Choroid plexus epithelial cell (primary cell): ENCODE measurements at regions not wholly inside any gene's neighbourhood (a gene's known extent, or its start where the extent isn't known, plus 50 kb on each side); places are given as distances from the start of the nearest gene placed in this dataset.
"Not testable (repeated sequence)": the region's sequence is repeated elsewhere in the genome, so short reads cannot be mapped to it uniquely, and the experiment has no call there.

ENCODE experiments used
- DNase-seq: peaks from one replicate; pipeline ENCODE4 v3.0.0-alpha.2; 2010; ENCODE audit warnings: low read depth
- H3K4me3 ChIP-seq: 2 replicates; pipeline ENCODE4 v1.5.1; 2011; ENCODE audit warnings: low read depth, mild to moderate bottlenecking, control low read depth, low read length, moderate library complexity
- TF ChIP-seq, protein P1 (sequence below): conservative IDR thresholded peaks from 2 replicates; pipeline ENCODE4 v1.5.1; 2011; ENCODE audit warnings: low read depth, mild to moderate bottlenecking, control low read depth, inconsistent platforms, low read length, moderate library complexity

DNA sequence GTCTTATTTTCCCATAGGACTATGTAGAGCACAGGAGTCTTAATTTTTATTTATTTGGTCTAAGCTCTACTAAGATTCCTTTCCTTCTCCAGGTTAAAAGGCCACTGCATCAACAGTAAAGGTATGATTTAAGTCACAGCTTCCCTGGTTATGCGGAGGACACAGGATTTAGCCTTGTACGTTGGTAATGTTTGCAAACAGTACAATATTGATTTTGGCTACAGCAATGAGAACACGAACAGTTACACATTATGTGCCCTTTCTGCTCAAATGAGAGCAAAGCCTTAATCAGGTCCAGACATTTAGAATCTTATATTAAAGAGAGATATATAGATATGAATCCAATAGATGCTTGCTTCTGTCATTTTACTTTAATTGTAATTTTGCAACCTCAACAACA, 264.0 kb downstream of the NUF2 start:
- no peak overlapping the region for H3K4me3 ChIP-seq
- no peak for DNase-seq
- TF ChIP-seq, protein P1, sequence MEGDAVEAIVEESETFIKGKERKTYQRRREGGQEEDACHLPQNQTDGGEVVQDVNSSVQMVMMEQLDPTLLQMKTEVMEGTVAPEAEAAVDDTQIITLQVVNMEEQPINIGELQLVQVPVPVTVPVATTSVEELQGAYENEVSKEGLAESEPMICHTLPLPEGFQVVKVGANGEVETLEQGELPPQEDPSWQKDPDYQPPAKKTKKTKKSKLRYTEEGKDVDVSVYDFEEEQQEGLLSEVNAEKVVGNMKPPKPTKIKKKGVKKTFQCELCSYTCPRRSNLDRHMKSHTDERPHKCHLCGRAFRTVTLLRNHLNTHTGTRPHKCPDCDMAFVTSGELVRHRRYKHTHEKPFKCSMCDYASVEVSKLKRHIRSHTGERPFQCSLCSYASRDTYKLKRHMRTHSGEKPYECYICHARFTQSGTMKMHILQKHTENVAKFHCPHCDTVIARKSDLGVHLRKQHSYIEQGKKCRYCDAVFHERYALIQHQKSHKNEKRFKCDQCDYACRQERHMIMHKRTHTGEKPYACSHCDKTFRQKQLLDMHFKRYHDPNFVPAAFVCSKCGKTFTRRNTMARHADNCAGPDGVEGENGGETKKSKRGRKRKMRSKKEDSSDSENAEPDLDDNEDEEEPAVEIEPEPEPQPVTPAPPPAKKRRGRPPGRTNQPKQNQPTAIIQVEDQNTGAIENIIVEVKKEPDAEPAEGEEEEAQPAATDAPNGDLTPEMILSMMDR = no peak

DNA sequence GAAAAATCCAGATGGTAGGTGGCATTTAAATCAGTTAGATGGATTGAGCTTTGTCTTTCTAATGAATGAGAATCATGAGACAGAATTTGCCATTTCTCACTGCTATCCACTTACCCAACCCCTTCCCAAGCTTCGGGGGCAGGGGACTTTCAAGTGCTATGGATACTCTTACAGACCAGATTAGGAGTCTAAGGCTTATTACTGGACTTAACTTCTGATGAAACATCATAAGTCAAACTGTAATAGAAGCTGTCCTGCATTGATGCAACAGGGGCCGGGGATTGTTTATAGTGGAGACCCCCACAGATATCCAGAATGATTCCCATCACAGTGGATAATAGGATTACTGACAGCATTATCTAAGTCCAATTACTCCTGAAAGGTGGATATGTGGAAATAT, 267.0 kb downstream of the NUF2 start:
- no peak overlapping the region for H3K4me3 ChIP-seq
- TF ChIP-seq, protein P1 = no peak
- no peak for DNase-seq

DNA sequence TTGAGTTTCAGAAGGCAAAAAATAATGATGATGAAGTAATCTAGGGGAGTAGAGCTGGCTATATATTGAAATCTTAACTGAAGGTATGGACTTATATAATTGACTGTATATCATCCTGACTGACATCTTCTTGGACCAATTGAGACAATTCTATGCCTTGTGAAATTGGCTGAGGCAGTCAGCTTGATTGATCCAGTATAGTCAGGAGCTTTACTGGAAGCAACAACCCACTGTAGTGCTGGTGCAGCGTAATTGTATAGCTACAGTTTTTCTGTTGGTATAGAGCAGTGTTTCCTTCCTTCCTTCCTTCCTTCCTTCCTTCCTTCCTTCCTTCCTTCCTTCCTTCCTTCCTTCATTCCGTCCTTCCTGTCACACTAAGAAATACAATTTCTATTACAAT, 268.0 kb downstream of the NUF2 start:
- no peak overlapping the region for H3K4me3 ChIP-seq
- DNase-seq = no peak
- TF ChIP-seq, protein P1 = no peak

DNA sequence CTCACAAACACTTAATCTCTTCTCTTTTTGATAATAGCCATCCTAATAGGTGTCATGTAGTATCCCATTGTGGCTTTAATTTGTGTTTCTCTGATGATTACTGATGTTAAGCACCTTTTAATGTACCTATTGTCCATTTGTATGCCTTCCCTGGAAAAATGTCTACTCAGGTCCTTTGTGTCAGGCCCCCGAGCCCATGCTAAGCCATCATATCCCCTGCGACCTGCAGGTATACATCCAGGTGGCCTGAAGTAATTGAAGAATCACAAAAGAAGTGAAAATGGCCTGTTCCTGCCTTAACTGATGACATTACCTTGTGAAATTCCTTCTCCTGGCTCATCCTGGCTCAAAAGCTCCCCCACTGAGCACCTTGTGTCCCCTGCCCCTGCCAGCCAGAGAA, 269.4 kb downstream of the NUF2 start:
- not testable (repeated sequence) for H3K4me3 ChIP-seq, DNase-seq

DNA sequence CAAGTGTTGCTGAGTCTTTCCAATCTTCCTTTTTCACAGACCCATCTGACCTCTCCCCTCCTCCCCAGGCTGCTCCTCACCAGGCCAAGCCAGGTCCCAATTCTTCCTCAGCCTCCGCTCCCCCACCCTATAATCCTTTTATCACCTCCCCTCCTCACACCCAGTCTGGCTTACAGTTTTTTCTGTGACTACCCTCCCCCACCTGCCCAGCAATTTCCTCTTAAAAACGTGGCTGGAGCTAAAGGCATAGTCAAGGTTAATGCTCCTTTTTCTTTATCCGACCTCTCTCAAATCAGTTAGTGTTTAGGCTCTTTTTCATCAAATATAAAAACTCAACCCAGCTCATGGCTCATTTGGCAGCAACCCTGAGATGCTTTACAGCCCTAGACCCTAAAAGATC, 270.9 kb downstream of the NUF2 start:
- H3K4me3 ChIP-seq, DNase-seq: not testable (repeated sequence)

DNA sequence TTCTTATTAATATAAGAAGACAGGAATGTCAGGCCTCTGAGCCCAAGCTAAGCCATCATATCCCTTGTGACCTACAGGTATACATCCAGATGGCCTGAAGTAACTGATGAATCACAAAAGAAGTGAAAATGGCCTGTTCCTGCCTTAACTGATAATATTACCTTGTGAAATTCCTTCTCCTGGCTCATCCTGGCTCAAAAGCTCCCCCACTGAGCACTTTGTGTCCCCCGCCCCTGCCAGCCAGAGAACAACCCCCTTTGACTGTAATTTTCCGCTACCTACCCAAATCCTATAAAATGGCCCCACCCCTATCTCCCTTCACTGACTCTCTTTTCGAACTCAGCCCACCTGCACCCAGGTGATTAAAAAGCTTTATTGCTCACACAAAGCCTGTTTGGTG, 274.4 kb downstream of the NUF2 start:
- not testable (repeated sequence) for H3K4me3 ChIP-seq, DNase-seq

DNA sequence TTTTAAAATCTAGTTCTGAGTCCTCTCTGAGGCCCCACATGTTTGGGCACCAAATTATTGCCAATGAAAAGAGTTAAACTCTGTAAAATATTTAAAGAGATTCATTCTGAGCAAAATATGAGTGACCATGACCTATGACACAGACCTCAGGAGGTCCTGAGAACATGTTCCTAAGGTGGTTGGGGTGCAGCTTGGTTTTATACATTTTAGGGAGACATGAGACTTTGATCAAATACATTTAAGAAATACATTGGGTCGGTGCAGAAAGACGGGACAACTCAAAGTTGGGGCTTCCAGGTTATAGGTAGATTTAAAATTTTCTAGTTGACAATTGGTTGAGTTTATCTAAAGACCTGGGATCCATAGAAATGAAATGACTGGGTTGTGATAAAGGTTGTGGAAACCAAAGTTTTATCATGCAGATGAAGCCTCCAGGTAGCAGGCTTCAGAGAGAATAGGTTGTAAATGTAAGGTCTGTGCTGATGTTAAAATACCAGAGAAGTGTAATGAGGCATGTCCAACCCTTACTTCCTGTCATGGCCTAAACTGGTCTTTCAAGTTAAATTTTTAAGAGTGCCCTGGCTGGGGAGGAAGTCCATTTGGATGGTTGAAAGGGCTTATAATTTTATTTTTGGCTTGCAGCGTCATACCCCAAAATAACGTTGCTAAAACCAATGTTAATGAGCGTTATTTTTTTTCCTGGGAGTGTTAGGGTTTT, 274.9 kb downstream of the NUF2 start:
- no peak for DNase-seq
- TF ChIP-seq, protein P1 = no peak
- no peak overlapping the region for H3K4me3 ChIP-seq

DNA sequence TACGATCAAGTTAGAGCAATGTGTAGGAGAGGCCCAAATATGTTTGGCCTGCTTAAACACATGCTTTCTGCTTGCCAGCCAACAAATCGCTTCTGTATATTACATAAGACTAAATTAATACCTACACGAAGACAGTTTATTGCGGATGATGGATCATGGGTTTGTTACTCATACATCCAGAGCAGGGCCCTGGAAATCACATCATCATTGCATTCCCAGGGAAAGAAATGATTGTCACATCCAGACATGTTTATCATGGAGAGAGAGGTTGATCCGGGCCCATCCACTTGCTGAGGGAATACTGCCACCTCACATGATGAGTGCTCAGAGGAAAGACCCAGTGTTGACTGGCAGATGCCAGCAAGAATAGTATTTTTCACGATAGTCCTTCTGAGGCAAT, 282.6 kb downstream of the NUF2 start:
- TF ChIP-seq, protein P1 = no peak
- H3K4me3 ChIP-seq = no peak overlapping the region
- DNase-seq = no peak

DNA sequence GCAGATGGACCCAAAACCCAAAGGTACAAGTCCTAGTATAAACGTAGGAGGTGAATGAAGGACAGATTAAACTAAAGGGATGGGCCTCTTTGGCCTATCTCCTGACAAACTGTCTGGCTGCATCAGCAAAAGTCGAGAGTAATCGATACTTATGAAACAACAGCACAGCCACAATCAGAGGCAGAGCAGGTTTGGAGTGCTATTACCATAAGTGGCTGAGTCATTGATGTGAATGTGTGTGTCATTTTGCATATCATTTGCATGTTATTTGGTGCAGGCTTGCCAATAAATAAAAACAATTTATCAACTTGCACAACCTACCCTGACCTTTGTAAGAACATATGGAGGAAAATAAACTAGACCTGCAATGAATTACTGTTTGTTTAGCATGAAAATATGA, 283.1 kb downstream of the NUF2 start:
- DNase-seq = no peak
- TF ChIP-seq, protein P1 = no peak

More for the DNA sequence above, 283.1 kb downstream of the NUF2 start:
- H3K4me3 ChIP-seq = no peak overlapping the region
